ENCODE measurements at regions not wholly inside any gene's neighbourhood (a gene's known extent, or its start where the extent isn't known, plus 50 kb on each side); places are given as distances from the start of the nearest gene placed in this dataset.
"Not testable (repeated sequence)": the region's sequence is repeated elsewhere in the genome, so short reads cannot be mapped to it uniquely, and the experiment has no call there.

GRCh38 chrY:3491423-3491822 is 87.4 kb upstream of the TGIF2LY start:
- H3K4me1 ChIP-seq (ENCODE audit: control insufficient read depth, insufficient read depth, low read length); H3K27ac ChIP-seq (ENCODE audit: low read depth, low read length); H3K27me3 ChIP-seq (ENCODE audit: control insufficient read depth, insufficient read depth, low read length); DNase-seq (ENCODE audit: low read depth in 4 of 6, low spot score in 6 of 6); H3K36me3 ChIP-seq (ENCODE audit: control insufficient read depth, insufficient read depth, low read length); H3K4me3 ChIP-seq (ENCODE audit: low read depth, low read length); H3K9me3 ChIP-seq (ENCODE audit: control insufficient read depth, insufficient read depth, low read length): not testable (repeated sequence)
- no CpG with 5 or more reads among the region's 1 CpG for WGBS (ENCODE audit: insufficient coverage)

- not testable (repeated sequence) for H3K27ac ChIP-seq (ENCODE audit: low read depth, low read length); DNase-seq (ENCODE audit: low read depth in 4 of 6, low spot score in 6 of 6); H3K36me3 ChIP-seq (ENCODE audit: control insufficient read depth, insufficient read depth, low read length); H3K27me3 ChIP-seq (ENCODE audit: control insufficient read depth, insufficient read depth, low read length); H3K4me3 ChIP-seq (ENCODE audit: low read depth, low read length); H3K9me3 ChIP-seq (ENCODE audit: control insufficient read depth, insufficient read depth, low read length); H3K4me1 ChIP-seq (ENCODE audit: control insufficient read depth, insufficient read depth, low read length)
- WGBS (ENCODE audit: insufficient coverage), result no CpG with 5 or more reads among the region's 3 CpGs
Observed at GRCh38 chrY:3494539-3494938, 84.3 kb upstream of the TGIF2LY start.

GRCh38 chrY:3527040-3527439 is 51.8 kb upstream of the TGIF2LY start:
- DNase-seq (ENCODE audit: low read depth in 4 of 6, low spot score in 6 of 6), result peak in 1 of 6 donors; percentile 54
- no CpG with 5 or more reads among the region's 5 CpGs for WGBS (ENCODE audit: insufficient coverage)
- not testable (repeated sequence) for H3K4me1 ChIP-seq (ENCODE audit: control insufficient read depth, insufficient read depth, low read length)

More at GRCh38 chrY:3527040-3527439, 51.8 kb upstream of the TGIF2LY start:
- not testable (repeated sequence) for H3K27me3 ChIP-seq (ENCODE audit: control insufficient read depth, insufficient read depth, low read length); H3K27ac ChIP-seq (ENCODE audit: low read depth, low read length); H3K36me3 ChIP-seq (ENCODE audit: control insufficient read depth, insufficient read depth, low read length); H3K4me3 ChIP-seq (ENCODE audit: low read depth, low read length); H3K9me3 ChIP-seq (ENCODE audit: control insufficient read depth, insufficient read depth, low read length)

All from spinal cord (tissue), 9 donors.